Urothelium cell line (cell line): ENCODE measurements at regions not wholly inside any gene's neighbourhood (a gene's known extent, or its start where the extent isn't known, plus 50 kb on each side); places are given as distances from the start of the nearest gene placed in this dataset.
"Not testable (repeated sequence)": the region's sequence is repeated elsewhere in the genome, so short reads cannot be mapped to it uniquely, and the experiment has no call there.

Experiments
- DNase-seq: peaks from one replicate; pipeline ENCODE4 v3.0.0; 2011; ENCODE audit warnings: low spot score, mixed read lengths
- FAIRE-seq: peaks from 2 replicates; lab custom pipeline; 2011; peaks lifted over from hg19 to GRCh38; lab: Jason Lieb, UNC

GRCh38 chr2:7510353-7510752 lies 593.1 kb downstream of the RNF144A start:
- DNase-seq = no peak
- FAIRE-seq = no peak

GRCh38 chr2:7513834-7514233 lies 596.6 kb downstream of the RNF144A start:
- DNase-seq (no peak), FAIRE-seq (no peak)

- FAIRE-seq = no peak
- no peak for DNase-seq
Observed at GRCh38 chr2:7515327-7515726, 598.1 kb downstream of the RNF144A start.

DNA sequence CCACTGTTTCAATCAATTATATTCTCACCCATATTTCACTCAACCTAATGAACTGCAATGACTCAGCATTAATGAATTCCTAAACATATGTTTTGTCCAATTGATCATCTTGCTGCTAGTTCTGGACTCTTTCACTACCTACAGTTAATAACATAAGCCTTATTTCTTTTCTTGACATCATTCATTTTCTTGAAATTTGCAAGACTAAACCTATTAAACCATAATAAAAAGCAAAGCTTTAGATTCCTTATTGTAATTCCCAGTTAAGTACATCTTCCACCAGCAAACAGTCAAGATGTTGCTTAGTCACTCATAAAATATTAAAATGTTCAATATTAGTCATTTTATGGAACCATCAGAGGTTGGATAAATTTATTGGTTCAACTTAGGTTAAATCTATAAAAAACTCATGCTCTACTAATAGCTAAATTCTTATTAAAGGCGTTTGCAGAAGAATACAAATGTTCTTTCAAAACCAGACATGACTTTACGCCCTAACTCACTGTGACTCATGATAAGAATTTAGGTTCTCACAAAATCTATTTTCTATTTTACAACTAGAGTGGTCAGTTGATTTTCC lies 599.4 kb downstream of the RNF144A start:
- DNase-seq (no peak), FAIRE-seq (no peak)

- DNase-seq (no peak), FAIRE-seq (no peak)
Observed at GRCh38 chr2:7517088-7517487, 599.9 kb downstream of the RNF144A start.

DNA sequence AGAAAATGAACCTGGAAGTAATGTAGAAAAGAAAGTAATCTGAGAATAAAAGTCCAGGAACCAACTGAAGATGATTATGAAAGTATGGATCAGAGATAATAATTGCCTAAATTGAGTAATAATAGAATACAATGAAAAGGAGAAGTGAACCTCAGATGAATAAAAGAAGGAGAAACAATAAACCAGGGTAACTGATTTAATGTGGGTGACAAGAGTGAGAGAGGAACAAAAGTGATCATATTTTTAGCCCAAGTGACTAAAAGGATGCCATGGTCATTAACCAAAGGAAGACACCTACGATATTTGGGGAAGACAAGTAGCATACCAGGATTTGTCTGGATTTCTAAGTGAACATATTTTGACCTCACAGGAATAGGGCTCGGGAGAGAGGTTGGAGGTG lies 600.6 kb downstream of the RNF144A start:
- DNase-seq = no peak
- FAIRE-seq = no peak

DNA sequence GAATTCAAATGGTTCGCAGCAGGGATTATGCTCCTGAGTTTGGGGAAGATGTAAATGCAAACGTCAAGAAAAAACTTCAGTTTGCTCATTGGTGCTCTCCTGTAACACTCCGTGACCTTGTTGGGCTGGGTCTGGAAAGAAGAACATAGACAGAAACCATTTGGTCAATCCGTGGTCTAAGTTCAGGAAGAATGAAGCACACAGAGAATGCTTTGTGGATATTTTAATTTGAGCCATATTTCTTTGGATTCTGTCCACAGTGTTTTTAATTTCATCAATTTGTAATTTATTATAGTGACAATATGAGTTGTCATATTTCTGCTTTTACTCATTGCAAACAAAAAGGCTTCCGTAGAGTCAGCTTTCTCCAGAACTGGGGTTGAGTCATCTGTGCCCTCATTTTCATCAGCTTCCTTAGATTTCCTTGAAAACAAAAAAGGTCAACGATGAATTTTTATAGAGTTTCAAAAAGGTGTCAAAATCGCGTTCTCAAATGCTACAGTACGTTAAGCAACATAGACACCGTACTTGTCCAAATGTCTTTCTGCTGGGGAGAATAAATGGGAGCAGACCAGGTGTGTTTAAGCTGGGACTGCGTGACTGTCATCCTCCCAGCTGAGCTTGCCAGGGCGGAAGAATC lies 606.4 kb downstream of the RNF144A start:
- FAIRE-seq (no peak), DNase-seq (no peak)

DNA sequence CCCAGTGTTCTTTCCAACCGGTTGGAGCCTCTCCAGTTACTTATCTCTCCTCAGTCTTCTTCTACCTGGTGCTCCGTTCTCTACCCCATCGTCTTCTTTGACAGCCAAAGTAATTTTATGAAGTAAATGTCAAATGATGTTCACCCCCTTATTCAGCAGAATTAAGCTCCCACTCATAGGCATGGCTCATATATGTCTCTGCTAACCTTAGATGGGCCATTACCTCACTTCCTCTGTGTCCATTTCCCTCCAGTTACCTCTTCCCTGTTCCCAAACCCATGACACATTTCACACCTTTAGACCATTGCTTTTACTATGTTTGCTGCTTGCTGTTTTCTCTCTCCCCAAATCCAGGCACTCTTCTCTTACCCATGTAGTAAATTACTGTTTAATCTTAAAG lies 607.0 kb downstream of the RNF144A start:
- DNase-seq = no peak

DNA sequence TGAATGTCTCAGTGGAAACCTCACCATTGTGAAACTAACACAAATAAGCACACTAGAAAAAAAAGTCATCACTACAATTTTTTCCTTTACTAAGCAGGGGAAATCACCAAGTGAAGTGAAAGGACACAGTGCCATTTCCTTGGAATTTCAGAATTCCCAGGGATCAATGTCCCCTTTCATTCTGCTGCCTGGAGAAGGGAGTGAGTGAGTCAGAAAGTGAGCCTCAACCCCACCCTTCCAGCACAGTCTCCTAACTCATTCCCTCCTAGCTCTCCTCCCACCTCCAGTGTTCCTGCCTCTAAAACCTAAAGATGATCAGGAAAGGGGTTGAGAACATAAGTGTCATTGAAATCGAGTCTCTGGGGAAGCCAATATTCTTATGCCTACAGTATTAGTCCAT lies 608.5 kb downstream of the RNF144A start:
- DNase-seq = no peak
- no peak for FAIRE-seq

More for the DNA sequence above, 607.0 kb downstream of the RNF144A start:
- FAIRE-seq = no peak

GRCh38 chr2:7527165-7527722 lies 610.0 kb downstream of the RNF144A start:
- FAIRE-seq (no peak), DNase-seq (no peak)

DNA sequence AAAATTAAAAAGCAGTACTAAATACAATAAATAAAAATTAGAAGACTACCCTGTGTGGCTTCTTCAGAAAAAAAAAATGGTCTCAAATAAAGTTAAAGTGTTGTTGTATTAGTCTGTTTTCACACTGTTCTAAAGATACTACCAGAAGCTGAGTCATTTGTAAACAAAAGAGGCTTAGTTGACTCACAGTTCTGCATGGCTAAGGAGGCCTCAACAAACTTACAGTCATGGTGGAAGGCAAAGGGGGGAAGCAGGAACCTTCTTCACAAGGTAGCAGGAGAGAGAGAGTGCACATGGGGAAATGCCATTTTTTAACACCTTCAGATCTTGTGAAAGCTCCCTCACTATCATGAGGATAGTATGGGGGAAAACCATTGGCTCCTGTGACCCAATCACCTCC lies 612.8 kb downstream of the RNF144A start:
- no peak for DNase-seq
- no peak for FAIRE-seq

DNA sequence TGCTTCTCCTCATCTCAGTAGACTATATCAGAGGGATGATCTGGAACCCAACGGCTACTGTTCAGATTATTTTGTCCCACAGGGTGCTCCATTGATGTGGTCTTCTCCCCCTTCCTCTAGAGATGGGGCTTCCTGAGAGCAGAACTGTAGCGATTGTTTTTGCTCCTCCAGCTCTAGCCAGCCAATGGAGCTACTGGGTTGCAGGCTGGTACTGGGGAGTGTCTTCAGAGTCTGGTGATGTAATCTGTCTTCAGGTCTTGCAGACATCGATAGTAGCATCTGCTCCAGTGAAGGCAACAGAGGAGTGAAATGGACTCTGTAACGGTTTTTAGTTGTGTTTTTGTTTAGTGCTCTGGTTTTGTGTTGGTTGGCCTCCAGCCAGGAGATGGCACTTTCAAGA lies 621.9 kb downstream of the RNF144A start:
- DNase-seq (no peak), FAIRE-seq (no peak)

DNA sequence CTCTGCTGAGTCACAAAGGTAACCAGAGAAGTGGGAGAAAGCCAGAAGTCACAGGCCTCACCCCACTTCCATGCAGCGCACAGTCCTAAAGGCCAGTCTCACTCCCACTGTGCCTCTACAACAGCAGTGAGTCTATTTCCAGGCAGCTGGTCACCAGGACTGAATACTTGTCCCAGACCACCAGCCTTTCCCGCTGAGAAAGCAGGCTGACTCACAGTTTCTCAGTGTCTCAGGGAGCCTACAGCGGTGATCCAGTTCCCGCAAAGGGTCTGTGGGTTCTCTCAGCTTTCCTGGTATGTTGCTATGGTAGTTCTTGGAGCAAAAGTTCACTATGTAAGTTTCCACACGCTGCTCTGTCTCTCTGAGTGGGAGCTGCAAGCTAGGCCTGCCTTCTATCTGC lies 622.5 kb downstream of the RNF144A start:
- DNase-seq = no peak
- FAIRE-seq = no peak

DNA sequence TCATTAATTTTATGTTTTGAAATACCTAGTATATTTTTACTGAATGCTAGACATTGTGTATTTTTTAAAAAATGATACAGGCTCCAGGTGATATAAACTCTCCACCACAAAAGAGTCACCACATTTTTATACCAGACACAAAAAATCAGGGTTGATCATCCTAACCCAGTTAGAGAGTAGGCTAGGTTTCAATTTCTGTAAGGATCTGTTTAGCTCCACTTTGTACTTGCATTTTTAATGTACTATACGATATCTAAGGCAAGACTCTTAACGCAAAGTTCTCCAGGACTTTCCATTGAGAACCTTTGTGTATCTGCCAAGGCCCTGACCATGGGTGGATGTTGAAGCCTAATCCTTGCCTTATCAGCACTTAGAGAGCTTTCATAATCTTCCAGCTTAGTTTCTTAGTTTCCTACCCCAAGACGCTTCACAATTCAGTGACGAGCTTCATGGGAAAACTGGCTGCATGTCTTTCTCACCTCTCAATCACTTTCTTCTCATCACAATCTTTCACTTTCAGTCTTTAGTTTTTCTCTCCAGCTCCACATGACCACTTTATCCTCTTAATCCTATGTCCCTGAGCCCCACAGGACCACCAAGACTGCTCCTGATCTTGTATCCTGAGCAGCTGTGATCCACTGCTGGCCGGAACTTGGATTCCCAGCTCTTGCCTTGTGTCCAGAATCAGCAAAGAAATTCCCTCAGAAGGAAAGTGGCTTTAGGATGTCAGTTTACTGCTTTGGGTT lies 635.8 kb downstream of the RNF144A start:
- FAIRE-seq (no peak), DNase-seq (no peak)

DNA sequence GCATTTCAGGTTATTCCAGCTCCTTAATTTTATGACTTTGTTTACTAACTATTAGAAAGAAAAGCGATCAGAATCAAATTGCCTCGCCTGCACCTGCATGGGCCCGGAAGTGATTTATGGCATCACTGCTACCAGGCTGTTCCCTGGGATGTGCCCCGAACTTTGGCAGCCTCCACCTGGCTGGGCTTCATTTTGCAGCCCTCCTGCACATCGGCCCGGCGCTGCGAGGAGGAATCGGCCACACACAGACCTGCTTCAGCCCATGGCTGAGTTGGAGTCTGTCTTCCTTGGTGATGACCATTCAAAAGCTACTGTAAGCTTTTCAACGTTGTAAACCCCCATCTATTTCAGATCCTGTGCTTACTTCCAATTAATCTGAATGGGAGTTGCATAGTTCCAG lies 638.0 kb downstream of the RNF144A start:
- no peak for DNase-seq

GRCh38 chr2:7557376-7557775 lies 640.2 kb downstream of the RNF144A start:
- DNase-seq (no peak), FAIRE-seq (no peak)

More for the DNA sequence above, 638.0 kb downstream of the RNF144A start:
- FAIRE-seq = no peak

- no peak for FAIRE-seq
Observed at GRCh38 chr2:7559791-7560190, 642.6 kb downstream of the RNF144A start.

DNA sequence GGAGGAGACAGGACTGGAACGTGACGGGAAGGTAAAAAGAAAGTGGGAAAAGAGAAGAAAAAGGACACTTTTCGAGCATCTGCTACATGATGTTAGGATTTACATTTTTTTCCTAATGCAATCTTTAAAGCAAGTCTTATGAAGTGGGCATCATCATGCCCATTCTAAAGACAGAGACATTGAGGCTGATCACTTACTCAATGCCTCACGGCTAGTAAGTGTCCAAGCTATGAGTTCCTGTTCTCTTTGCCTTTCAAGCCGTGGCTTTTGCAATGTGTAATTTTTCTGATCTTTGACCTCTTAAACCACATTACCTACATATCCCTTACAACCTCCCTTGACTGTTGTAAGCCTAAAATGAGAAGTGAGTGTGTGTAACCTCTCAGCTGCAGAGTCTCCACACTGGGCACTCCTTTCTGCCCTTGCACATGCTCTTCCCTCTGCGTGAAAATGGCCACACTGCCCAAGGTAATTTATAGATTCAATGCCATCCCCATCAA lies 649.2 kb downstream of the RNF144A start:
- DNase-seq = no peak
- FAIRE-seq = no peak

More at GRCh38 chr2:7559791-7560190, 642.6 kb downstream of the RNF144A start:
- DNase-seq = no peak

GRCh38 chr2:7567116-7567515 lies 649.9 kb downstream of the RNF144A start:
- FAIRE-seq, DNase-seq: not testable (repeated sequence)

DNA sequence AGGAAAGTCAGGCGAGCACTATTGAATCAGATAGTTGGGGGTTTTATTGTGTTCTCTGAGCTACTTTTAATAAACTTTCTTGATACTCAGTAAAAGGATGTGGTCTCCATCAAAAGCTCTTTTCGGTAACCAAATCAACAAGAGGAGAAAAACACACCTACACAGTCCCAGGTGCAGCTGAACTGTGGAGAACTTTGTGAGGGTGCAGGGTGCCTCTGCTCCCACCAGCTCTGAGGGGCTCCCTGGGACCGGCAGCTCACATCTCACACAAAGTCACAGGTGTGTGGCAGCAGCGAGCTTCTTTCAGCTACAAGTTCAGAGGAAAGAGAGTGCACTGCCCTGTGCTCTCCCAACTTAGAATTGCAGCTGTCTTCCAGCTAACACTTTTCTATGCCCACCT lies 650.4 kb downstream of the RNF144A start:
- FAIRE-seq (no peak), DNase-seq (no peak)

- no peak for FAIRE-seq
- DNase-seq = no peak
Observed at GRCh38 chr2:7570247-7570646, 653.0 kb downstream of the RNF144A start.

DNA sequence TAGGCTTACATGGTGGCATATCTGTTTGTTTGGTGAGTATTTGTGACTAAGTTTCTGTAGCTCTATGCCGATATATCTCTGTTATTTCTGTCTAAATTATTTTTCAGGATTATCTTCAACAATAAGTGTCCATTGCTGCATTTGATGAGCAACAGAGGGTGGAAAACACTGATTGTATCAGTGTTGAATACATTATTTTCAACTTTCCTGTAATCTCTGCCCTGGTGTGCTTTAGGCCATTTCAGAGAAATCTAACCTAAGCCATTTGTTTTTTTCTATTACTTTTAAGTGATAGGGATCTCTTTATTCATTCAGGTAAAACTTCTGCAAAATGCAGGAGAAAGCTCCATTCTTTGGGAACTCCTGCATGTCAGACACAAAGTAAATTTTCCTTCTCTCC lies 654.5 kb downstream of the RNF144A start:
- FAIRE-seq = no peak
- DNase-seq = no peak
